Uterus (tissue), 2 donors: ENCODE measurements at regions not wholly inside any gene's neighbourhood (a gene's known extent, or its start where the extent isn't known, plus 50 kb on each side); places are given as distances from the start of the nearest gene placed in this dataset.

ENCODE experiments used
- CTCF ChIP-seq, 4 experiments: fragments of 200-600 bp in 2 of 4; fragments of 450-650 bp in 2 of 4; sonication (generic) in 2 of 4; IDR thresholded peaks; one replicate each; pipeline ENCODE4 v1.5.1; 2016 to 2019; ENCODE audit warnings: antibody characterized with exemption in 4 of 4, mild to moderate bottlenecking in 2 of 4, moderate library complexity in 1 of 4
- POLR2A ChIP-seq, 2 donors: fragments of 450-650 bp; IDR thresholded peaks; one replicate each; pipeline ENCODE4 v1.6.1; 2016; ENCODE audit warnings: antibody characterized with exemption in 2 of 2, mild to moderate bottlenecking in 1 of 2, moderate library complexity in 1 of 2

GRCh38 chrX:14290335-14290734 is 239.0 kb upstream of the GLRA2 start:
- TF ChIP-seq CTCF (IDR thresholded peaks at IDR 0.05) (no peak), POLR2A (IDR thresholded peaks at IDR 0.05) (no peak)
